KMS-11 (cell line): ENCODE measurements at regions not wholly inside any gene's neighbourhood (a gene's known extent, or its start where the extent isn't known, plus 50 kb on each side); places are given as distances from the start of the nearest gene placed in this dataset.

Source experiments
- H2AFZ ChIP-seq: fragments of 200-600 bp; sonication (generic); 2 replicates; pipeline ENCODE4 v1.6.1; 2016; ENCODE audit warnings: antibody characterized with exemption, mixed run types, low read depth
- H3K27ac ChIP-seq: fragments of 200-600 bp; sonication (generic); 2 replicates; pipeline ENCODE4 v1.6.1; 2016; ENCODE audit warnings: mild to moderate bottlenecking, mixed run types
- H3K27me3 ChIP-seq: fragments of 200-600 bp; sonication (generic); 2 replicates; pipeline ENCODE4 v1.6.1; 2017; ENCODE audit warnings: mild to moderate bottlenecking, low read depth, mixed run types, moderate library complexity; ENCODE audit not compliant: insufficient read depth
- H3K36me3 ChIP-seq: fragments of 200-600 bp; sonication (generic); 2 replicates; pipeline ENCODE4 v1.6.1; 2017; ENCODE audit warnings: mild to moderate bottlenecking, mixed run types; ENCODE audit not compliant: insufficient read depth
- H3K4me1 ChIP-seq: fragments of 200-600 bp; sonication (generic); 2 replicates; pipeline ENCODE4 v1.6.1; 2016; ENCODE audit warnings: mild to moderate bottlenecking, low read depth, mixed run types; ENCODE audit not compliant: poor library complexity, severe bottlenecking
- H3K4me2 ChIP-seq: fragments of 200-600 bp; sonication (generic); 2 replicates; pipeline ENCODE4 v1.7.0; 2016; ENCODE audit warnings: mild to moderate bottlenecking, mixed run types
- H3K4me3 ChIP-seq: fragments of 200-600 bp; sonication (generic); IDR thresholded peaks from 2 replicates; pipeline ENCODE4 v1.6.1; 2017; ENCODE audit warnings: low read depth, low read length, mixed read lengths; ENCODE audit not compliant: insufficient read depth
- H3K79me2 ChIP-seq: fragments of 200-600 bp; sonication (generic); 2 replicates; pipeline ENCODE4 v1.6.1; 2016; ENCODE audit warnings: low read depth, mixed run types; ENCODE audit not compliant: insufficient read depth
- H3K9ac ChIP-seq: fragments of 200-600 bp; sonication (generic); 2 replicates; pipeline ENCODE4 v1.6.1; 2016; ENCODE audit warnings: mild to moderate bottlenecking, mixed run types
- H4K20me1 ChIP-seq: fragments of 200-600 bp; sonication (generic); 2 replicates; pipeline ENCODE4 v1.6.1; 2016; ENCODE audit warnings: mild to moderate bottlenecking, mixed run types; ENCODE audit not compliant: insufficient read depth
- TF ChIP-seq, protein P1 (sequence below): fragments of 200-600 bp; sonication (generic); conservative IDR thresholded peaks from 2 replicates; pipeline ENCODE4 v1.6.1; 2017; ENCODE audit warnings: low read depth, mild to moderate bottlenecking, antibody characterized with exemption, low read length, moderate library complexity, mixed read lengths

DNA sequence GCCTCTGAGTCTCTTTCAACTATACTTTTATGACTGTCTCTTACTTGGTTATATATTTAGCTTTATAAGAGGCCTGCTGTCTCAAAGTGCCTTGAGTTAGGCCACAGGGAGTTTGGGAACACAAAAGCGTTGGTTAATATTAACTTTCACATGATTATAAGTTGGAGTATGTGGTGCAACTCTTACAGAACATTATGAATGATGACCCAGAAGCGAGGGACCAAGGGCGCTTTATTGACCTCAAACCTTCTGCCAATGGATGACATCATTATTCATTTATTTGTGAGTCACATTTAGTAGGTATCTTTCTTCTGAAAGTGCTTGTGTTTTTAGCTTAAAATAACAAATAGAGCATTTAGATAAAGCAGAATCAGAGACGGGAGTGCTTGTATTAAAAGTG is 298.0 kb upstream of the ZC3H12C start:
- Histone ChIP-seq H3K4me3 (no peak overlapping the region), H3K4me1 (no peaks in the 10 kb centered on the region), H3K4me2 (no peak overlapping the region), H3K36me3 (no peaks in the 10 kb centered on the region), H3K27ac (no peak overlapping the region), H3K79me2 (no peaks in the 10 kb centered on the region), H4K20me1 (no peaks in the 10 kb centered on the region), H3K9ac (no peak overlapping the region), H3K27me3 (no peaks in the 10 kb centered on the region), H2AFZ (no peak overlapping the region)
- TF ChIP-seq, protein P1, sequence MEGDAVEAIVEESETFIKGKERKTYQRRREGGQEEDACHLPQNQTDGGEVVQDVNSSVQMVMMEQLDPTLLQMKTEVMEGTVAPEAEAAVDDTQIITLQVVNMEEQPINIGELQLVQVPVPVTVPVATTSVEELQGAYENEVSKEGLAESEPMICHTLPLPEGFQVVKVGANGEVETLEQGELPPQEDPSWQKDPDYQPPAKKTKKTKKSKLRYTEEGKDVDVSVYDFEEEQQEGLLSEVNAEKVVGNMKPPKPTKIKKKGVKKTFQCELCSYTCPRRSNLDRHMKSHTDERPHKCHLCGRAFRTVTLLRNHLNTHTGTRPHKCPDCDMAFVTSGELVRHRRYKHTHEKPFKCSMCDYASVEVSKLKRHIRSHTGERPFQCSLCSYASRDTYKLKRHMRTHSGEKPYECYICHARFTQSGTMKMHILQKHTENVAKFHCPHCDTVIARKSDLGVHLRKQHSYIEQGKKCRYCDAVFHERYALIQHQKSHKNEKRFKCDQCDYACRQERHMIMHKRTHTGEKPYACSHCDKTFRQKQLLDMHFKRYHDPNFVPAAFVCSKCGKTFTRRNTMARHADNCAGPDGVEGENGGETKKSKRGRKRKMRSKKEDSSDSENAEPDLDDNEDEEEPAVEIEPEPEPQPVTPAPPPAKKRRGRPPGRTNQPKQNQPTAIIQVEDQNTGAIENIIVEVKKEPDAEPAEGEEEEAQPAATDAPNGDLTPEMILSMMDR, result no peak

DNA sequence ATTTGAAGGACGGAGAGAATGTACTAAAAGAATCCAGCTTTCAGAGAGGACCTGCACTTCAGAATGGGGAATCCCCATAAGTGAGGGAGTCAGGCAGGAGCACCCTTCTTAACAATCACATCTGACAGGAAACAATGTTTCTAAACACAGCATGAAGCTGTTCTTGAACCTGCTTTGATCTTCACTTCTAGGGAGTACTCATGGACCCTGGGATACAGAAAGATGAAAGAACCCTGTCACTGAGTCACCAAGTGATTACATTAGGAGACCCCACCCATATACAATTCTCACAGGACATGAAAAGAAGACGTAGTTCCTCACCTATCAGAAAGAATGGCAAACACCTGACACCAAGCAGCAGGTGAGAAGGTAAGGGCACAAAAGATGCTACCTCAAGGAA is 296.9 kb upstream of the ZC3H12C start:
- H3K4me3 ChIP-seq, result no peak overlapping the region
- TF ChIP-seq, protein P1, result no peak
- H3K4me1 ChIP-seq, result no peaks in the 10 kb centered on the region
- no peaks in the 10 kb centered on the region for H3K79me2 ChIP-seq
- no peak overlapping the region for H3K9ac ChIP-seq
- no peak overlapping the region for H2AFZ ChIP-seq
- H3K4me2 ChIP-seq, result no peak overlapping the region
- H3K27me3 ChIP-seq, result no peaks in the 10 kb centered on the region
- no peaks in the 10 kb centered on the region for H3K36me3 ChIP-seq
- no peaks in the 10 kb centered on the region for H4K20me1 ChIP-seq
- no peak overlapping the region for H3K27ac ChIP-seq

DNA sequence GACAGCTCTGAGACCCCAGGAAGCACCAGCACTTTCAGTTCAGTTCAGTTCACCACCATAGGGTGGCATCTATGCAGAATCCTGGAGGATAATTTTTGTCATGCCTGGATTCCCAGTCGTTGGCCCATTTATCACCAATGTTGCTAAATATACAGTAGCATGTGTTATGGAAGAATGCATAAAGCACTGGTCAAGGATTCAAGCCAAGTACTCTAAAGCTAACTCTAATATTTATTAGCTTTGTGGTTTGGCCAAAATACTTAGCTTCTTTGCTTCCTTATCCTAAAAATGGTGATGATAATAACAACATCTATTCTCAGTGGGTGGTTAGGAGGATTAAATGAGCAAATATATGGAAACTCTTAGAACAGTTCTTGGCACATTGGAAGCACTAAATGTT is 294.7 kb upstream of the ZC3H12C start:
- H3K27ac ChIP-seq, result no peak overlapping the region
- H3K36me3 ChIP-seq, result no peaks in the 10 kb centered on the region
- no peaks in the 10 kb centered on the region for H3K79me2 ChIP-seq
- H3K27me3 ChIP-seq, result no peaks in the 10 kb centered on the region
- H3K4me3 ChIP-seq, result no peak overlapping the region
- H3K9ac ChIP-seq, result no peak overlapping the region
- H4K20me1 ChIP-seq, result no peaks in the 10 kb centered on the region
- TF ChIP-seq, protein P1, result no peak
- H2AFZ ChIP-seq, result no peak overlapping the region
- no peaks in the 10 kb centered on the region for H3K4me1 ChIP-seq
- no peak overlapping the region for H3K4me2 ChIP-seq

DNA sequence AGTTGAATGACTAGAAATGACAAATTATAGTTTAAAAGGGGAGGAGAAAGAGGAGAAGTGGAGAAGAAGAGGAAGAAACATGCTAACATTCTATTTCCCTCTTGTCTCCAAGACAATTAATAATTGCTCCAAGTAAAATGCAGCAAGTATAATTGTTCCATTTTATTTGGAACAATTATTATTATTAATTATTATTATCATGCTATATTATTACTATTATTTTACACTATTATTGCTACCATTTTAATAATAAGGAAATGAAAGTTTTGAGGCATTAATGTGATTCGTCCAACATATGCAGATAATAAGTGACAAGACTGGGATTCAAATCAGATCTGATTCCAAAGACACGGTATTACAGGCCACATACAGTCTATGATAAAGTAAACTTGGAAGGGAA is 293.6 kb upstream of the ZC3H12C start:
- Histone ChIP-seq H3K4me3 (no peak overlapping the region), H4K20me1 (no peaks in the 10 kb centered on the region), H3K79me2 (no peaks in the 10 kb centered on the region), H3K27ac (no peak overlapping the region), H3K27me3 (no peaks in the 10 kb centered on the region), H3K4me1 (no peaks in the 10 kb centered on the region), H2AFZ (no peak overlapping the region), H3K36me3 (no peaks in the 10 kb centered on the region), H3K9ac (no peak overlapping the region), H3K4me2 (no peak overlapping the region)
- TF ChIP-seq, protein P1, result no peak

DNA sequence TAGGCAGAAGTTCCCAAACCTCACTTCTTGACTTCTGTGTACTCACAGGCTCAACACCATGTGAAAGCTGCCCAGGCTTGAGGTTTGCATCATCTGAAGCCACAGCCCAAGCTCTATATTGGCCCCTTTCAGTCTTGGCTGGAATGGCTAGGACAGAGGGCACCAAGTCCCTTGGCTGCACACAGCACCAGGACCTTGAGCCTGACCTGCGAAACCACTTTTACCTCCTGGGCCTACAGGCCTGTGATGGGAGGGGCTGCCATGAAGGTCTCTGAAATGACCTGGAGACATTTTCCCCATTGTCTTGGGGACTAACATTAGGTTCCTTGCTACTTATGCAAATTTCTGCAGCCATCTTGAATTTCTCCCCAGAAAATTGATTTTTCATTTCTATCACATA is 288.3 kb upstream of the ZC3H12C start:
- Histone ChIP-seq H3K4me2 (no peak overlapping the region), H3K4me1 (no peaks in the 10 kb centered on the region), H3K27me3 (no peaks in the 10 kb centered on the region), H2AFZ (no peak overlapping the region), H3K36me3 (no peaks in the 10 kb centered on the region), H3K27ac (no peak overlapping the region), H3K4me3 (no peak overlapping the region), H3K79me2 (no peaks in the 10 kb centered on the region), H4K20me1 (no peaks in the 10 kb centered on the region), H3K9ac (no peak overlapping the region)
- TF ChIP-seq, protein P1, result no peak
